Neuronal stem cell (in vitro differentiated cells): ENCODE measurements at regions not wholly inside any gene's neighbourhood (a gene's known extent, or its start where the extent isn't known, plus 50 kb on each side); places are given as distances from the start of the nearest gene placed in this dataset.
"Not testable (repeated sequence)": the region's sequence is repeated elsewhere in the genome, so short reads cannot be mapped to it uniquely, and the experiment has no call there.

Experiments used
- DNase-seq: peaks from one replicate; pipeline ENCODE4 v3.0.0-alpha.2; 2013; ENCODE audit warnings: low spot score
- H2AFZ ChIP-seq: one replicate; pipeline ENCODE4 v1.6.1; 2013; ENCODE audit warnings: mild to moderate bottlenecking, low read length, inconsistent platforms
- H2AK5ac ChIP-seq: 2 replicates; pipeline ENCODE4 v1.6.1; 2013; ENCODE audit warnings: low read depth, mild to moderate bottlenecking, inconsistent platforms, low read length, moderate library complexity, mixed read lengths
- H2BK120ac ChIP-seq: 2 replicates; pipeline ENCODE4 v1.6.1; 2013; ENCODE audit warnings: low read depth, mild to moderate bottlenecking, inconsistent platforms, low read length, moderate library complexity, mixed read lengths
- H2BK12ac ChIP-seq: one replicate; pipeline ENCODE4 v1.6.1; 2013; ENCODE audit warnings: low read length, inconsistent platforms
- H2BK15ac ChIP-seq: 2 replicates; pipeline ENCODE4 v1.6.1; 2013; ENCODE audit warnings: mild to moderate bottlenecking, low read length, inconsistent platforms, mixed read lengths
- H2BK5ac ChIP-seq: one replicate; pipeline ENCODE4 v1.6.1; 2013; ENCODE audit warnings: inconsistent platforms, mild to moderate bottlenecking, low read length, moderate library complexity
- H3K14ac ChIP-seq: one replicate; pipeline ENCODE4 v1.6.1; 2013; ENCODE audit warnings: low read length, inconsistent platforms
- H3K18ac ChIP-seq: 2 replicates; pipeline ENCODE4 v1.6.1; 2013; ENCODE audit warnings: low read length, inconsistent platforms
- H3K23ac ChIP-seq: 2 replicates; pipeline ENCODE4 v1.6.1; 2013; ENCODE audit warnings: low read depth, mild to moderate bottlenecking, mixed read lengths, low read length, inconsistent platforms; ENCODE audit not compliant: poor library complexity
- H3K27ac ChIP-seq: replicated peaks from 3 replicates; pipeline ENCODE4 v1.5.1; 2013; ENCODE audit warnings: low read length, inconsistent platforms
- H3K27me3 ChIP-seq, 3 experiments: 2 replicates each; pipeline ENCODE4 v1.6.1; 2013; ENCODE audit warnings: low read length in 3 of 3, mild to moderate bottlenecking in 2 of 3, inconsistent platforms in 1 of 3, low read depth in 1 of 3, mixed read lengths in 1 of 3, moderate library complexity in 1 of 3; ENCODE audit not compliant: control insufficient read depth in 3 of 3, insufficient read depth in 3 of 3
- H3K36me3 ChIP-seq, 2 donors: replicated peaks in 1 of 2; 2 replicates each; pipeline ENCODE4 v1.6.1; 2013; ENCODE audit warnings: low read length in 2 of 2; ENCODE audit not compliant: control insufficient read depth in 2 of 2, insufficient read depth in 2 of 2
- H3K4ac ChIP-seq: 2 replicates; pipeline ENCODE4 v1.6.1; 2013; ENCODE audit warnings: inconsistent platforms, mild to moderate bottlenecking, low read length, moderate library complexity
- H3K4me1 ChIP-seq, 2 donors: 1 replicate in 1 of 2; 2 replicates in 1 of 2; pipeline ENCODE4 v1.6.1; 2013; ENCODE audit warnings: low read length in 2 of 2, low read depth in 1 of 2; ENCODE audit not compliant: control insufficient read depth in 2 of 2, insufficient read depth in 1 of 2
- H3K4me2 ChIP-seq: one replicate; pipeline ENCODE4 v1.6.1; 2013; ENCODE audit warnings: mild to moderate bottlenecking, low read length, inconsistent platforms; ENCODE audit not compliant: insufficient read depth, poor library complexity, severe bottlenecking
- H3K4me3 ChIP-seq, 2 donors: 2 replicates each; pipeline ENCODE4 v1.5.1; 2013; ENCODE audit warnings: low read length in 2 of 2, mild to moderate bottlenecking in 2 of 2, inconsistent platforms in 1 of 2, moderate library complexity in 1 of 2
- H3K79me1 ChIP-seq: one replicate; pipeline ENCODE4 v1.6.1; 2013; ENCODE audit warnings: low read depth, mild to moderate bottlenecking, inconsistent platforms, low read length, moderate library complexity
- H3K9ac ChIP-seq: one replicate; pipeline ENCODE4 v1.6.1; 2013; ENCODE audit warnings: mild to moderate bottlenecking, low read depth, low read length, inconsistent platforms; ENCODE audit not compliant: poor library complexity
- H3K9me3 ChIP-seq, 2 donors: replicated peaks in 1 of 2; 2 replicates each; pipeline versions ENCODE3 to v1.6.1; 2013; ENCODE audit warnings: low read length in 2 of 2, mild to moderate bottlenecking in 2 of 2, inconsistent platforms in 1 of 2, low read depth in 1 of 2, mixed read lengths in 1 of 2, moderate library complexity in 1 of 2; ENCODE audit not compliant: control insufficient read depth in 2 of 2, insufficient read depth in 1 of 2
- H4K8ac ChIP-seq: one replicate; pipeline ENCODE4 v1.6.1; 2013; ENCODE audit warnings: low read depth, mild to moderate bottlenecking, inconsistent platforms, low read length, moderate library complexity
- H4K91ac ChIP-seq: one replicate; pipeline ENCODE4 v1.6.1; 2013; ENCODE audit warnings: low read length, low read depth, mild to moderate bottlenecking, inconsistent platforms; ENCODE audit not compliant: poor library complexity
- WGBS, 2 donors: extraction: QIAGEN DNeasy Blood & Tissue Kit; methylation state at CpG; one replicate each; pipeline ENCODE4 v1.1.7; 2013; ENCODE audit warnings: missing lambda C conversion rate in 2 of 2, mixed read lengths in 1 of 2; ENCODE audit not compliant: insufficient read length in 2 of 2, insufficient replicate concordance in 1 of 2; ENCODE audit errors: extremely low coverage in 2 of 2; 5-methylcytosine and 5-hydroxymethylcytosine counted together

- Histone ChIP-seq H3K4me1 (no peaks in the 10 kb centered on the region), H2BK120ac (no peak overlapping the region), H3K4me3 (no peak overlapping the region), H3K18ac (no peak overlapping the region), H3K23ac (no peak overlapping the region), H3K14ac (no peak overlapping the region), H4K91ac (no peak overlapping the region), H4K8ac (no peak overlapping the region), H2AFZ (no peak overlapping the region), H3K9ac (no peak overlapping the region), H3K4me2 (no peak overlapping the region), H2BK5ac (no peak overlapping the region), H3K4ac (no peak overlapping the region), H2BK12ac (peak overlapping the region; percentile 22), H3K27ac (no peak overlapping the region), H3K27me3 (no peaks in the 10 kb centered on the region), H3K9me3 (no peaks in the 10 kb centered on the region), H3K79me1 (no peaks in the 10 kb centered on the region), H2BK15ac (no peak overlapping the region), H3K36me3 (no peaks in the 10 kb centered on the region), H2AK5ac (no peak overlapping the region)
- no CpG with 5 or more reads among the region's 3 CpGs for WGBS, 2 donors
- DNase-seq: no peak
Observed at GRCh38 chr3:88301273-88301995, 151.7 kb downstream of the C3orf38 start.

GRCh38 chr3:88301996-88302393 is 152.2 kb downstream of the C3orf38 start:
- no peak overlapping the region for H2BK120ac ChIP-seq
- no peak overlapping the region for H2BK5ac ChIP-seq
- H3K23ac ChIP-seq: no peak overlapping the region
- H3K4me2 ChIP-seq: no peak overlapping the region
- no peak overlapping the region for H3K4ac ChIP-seq
- H3K36me3 ChIP-seq: no peaks in the 10 kb centered on the region
- no peaks in the 10 kb centered on the region for H3K4me1 ChIP-seq
- H3K4me3 ChIP-seq: no peak overlapping the region
- H3K18ac ChIP-seq: no peak overlapping the region
- no peak overlapping the region for H2AK5ac ChIP-seq
- no peaks in the 10 kb centered on the region for H3K9me3 ChIP-seq
- no peak overlapping the region for H4K8ac ChIP-seq
- no peaks in the 10 kb centered on the region for H3K79me1 ChIP-seq
- no peak overlapping the region for H2BK15ac ChIP-seq
- no peak overlapping the region for H3K27ac ChIP-seq
- no peak for DNase-seq
- no peak overlapping the region for H4K91ac ChIP-seq
- H3K9ac ChIP-seq: no peak overlapping the region
- no peak overlapping the region for H3K14ac ChIP-seq
- no peaks in the 10 kb centered on the region for H3K27me3 ChIP-seq
- H2AFZ ChIP-seq: no peak overlapping the region
- no peak overlapping the region for H2BK12ac ChIP-seq

- not testable (repeated sequence) for H2BK15ac ChIP-seq, H3K79me1 ChIP-seq, H3K4ac ChIP-seq, H3K9me3 ChIP-seq, H3K27me3 ChIP-seq, H2AK5ac ChIP-seq, H3K36me3 ChIP-seq, H3K27ac ChIP-seq, H2BK120ac ChIP-seq, H2BK12ac ChIP-seq, H3K4me2 ChIP-seq, H3K14ac ChIP-seq, H3K4me1 ChIP-seq, H2AFZ ChIP-seq, H3K18ac ChIP-seq, DNase-seq, H3K9ac ChIP-seq, H4K91ac ChIP-seq, H4K8ac ChIP-seq, H3K4me3 ChIP-seq, H2BK5ac ChIP-seq
- H3K23ac ChIP-seq: peak overlapping the region; percentile 73
- no CpG with 5 or more reads among the region's 30 CpGs for WGBS, 2 donors
Observed at GRCh38 chr3:88303331-88303904, 153.7 kb downstream of the C3orf38 start.

GRCh38 chr3:88307666-88308065 is 157.9 kb downstream of the C3orf38 start:
- Histone ChIP-seq H3K4me3 (no peak overlapping the region), H3K79me1 (no peaks in the 10 kb centered on the region), H2BK15ac (no peak overlapping the region), H3K23ac (no peak overlapping the region), H3K14ac (no peak overlapping the region), H3K9ac (no peak overlapping the region), H2BK12ac (no peak overlapping the region), H3K27ac (no peak overlapping the region), H4K91ac (no peak overlapping the region), H2AK5ac (no peak overlapping the region), H2BK120ac (no peak overlapping the region), H3K4me2 (no peak overlapping the region), H4K8ac (no peak overlapping the region), H3K4me1 (no peaks in the 10 kb centered on the region), H3K27me3 (no peaks in the 10 kb centered on the region), H2AFZ (no peak overlapping the region), H3K36me3 (no peaks in the 10 kb centered on the region), H3K4ac (no peak overlapping the region), H3K18ac (no peak overlapping the region), H2BK5ac (no peak overlapping the region), H3K9me3 (no peaks in the 10 kb centered on the region)
- no CpG with 5 or more reads among the region's 12 CpGs for WGBS, 2 donors
- DNase-seq: peak; percentile 1
